Right cardiac atrium (tissue), 5 donors: ENCODE measurements at regions not wholly inside any gene's neighbourhood (a gene's known extent, or its start where the extent isn't known, plus 50 kb on each side); places are given as distances from the start of the nearest gene placed in this dataset.
A peak's percentile ranks its signal among the peaks of the same experiment; 100 is the strongest.

Source experiments
- ATAC-seq, 2 donors: fragments of 200-7000 bp; cut with Tn5 transposase; one replicate each; pipeline versions ENCODE4 v1.8.0 to v1.9.1; 2020; ENCODE audit warnings: moderate library complexity in 2 of 2, mild to moderate bottlenecking in 1 of 2
- DNase-seq, 3 donors: peaks; one replicate each; pipeline ENCODE4 v3.0.0-alpha.2; 2020
- H3K27ac ChIP-seq: one replicate; pipeline ENCODE4 v1.5.1; 2013; ENCODE audit warnings: mild to moderate bottlenecking, low read length, control low read depth, moderate library complexity
- H3K27me3 ChIP-seq: one replicate; pipeline ENCODE4 v1.6.1; 2013; ENCODE audit not compliant: control insufficient read depth, insufficient read depth
- H3K4me1 ChIP-seq: one replicate; pipeline ENCODE4 v1.6.1; 2013; ENCODE audit warnings: low read length; ENCODE audit not compliant: control insufficient read depth, insufficient read depth
- H3K4me3 ChIP-seq: one replicate; pipeline ENCODE4 v1.5.1; 2013; ENCODE audit warnings: low read length, control low read depth
- H3K9me3 ChIP-seq: one replicate; pipeline ENCODE4 v1.6.1; 2013; ENCODE audit warnings: low read length; ENCODE audit not compliant: control insufficient read depth
- WGBS: extraction: QIAGEN DNeasy Blood & Tissue Kit; methylation state at CpG from one replicate; pipeline ENCODE4 v1.1.7; 2013; 5-methylcytosine and 5-hydroxymethylcytosine counted together
- intact Hi-C, 4 donors: fragments of 100-400 bp; cut with DNase I; formaldehyde crosslinking; loops; one replicate each; pipeline versions ENCODE4 v1.11.0 to v1.14.0; 2022 to 2023
- donor health status: healthy with polysubstance abuse.
- donor health status: DM: no; HTN: yes; CAD: no.
- donor health status: DM: no; HTN: no; CAD: no.
- donor health status: DM: no; HTN: yes; CAD: no; lungs with severe emphysema.
- donor health status: DM: yes; HTN: yes; CAD: no.

- Histone ChIP-seq H3K4me1 (peaks cover 21% of the 10 kb centered on the region), H3K27ac (peak overlapping the region; percentile 85), H3K9me3 (no peaks in the 10 kb centered on the region), H3K4me3 (no peak overlapping the region), H3K27me3 (no peaks in the 10 kb centered on the region)
- 35% methylated on average over 10 of the region's 10 CpGs for whole genome bisulfite sequencing
- intact Hi-C loops = loop anchor here in 1 of 4 donors (10.0 kb wide), 1 partner anchor 253 kb away; no protein-coding TSS in a partner anchor
- peak; percentile 76 to 89 for ATAC-seq
- peak in 2 of 3 donors; percentile 35 to 66 for DNase-seq
Observed at GRCh38 chr3:124277144-124277890, 285.4 kb upstream of the ROPN1 start.

GRCh38 chr3:124281453-124282316, 289.8 kb upstream of the ROPN1 start:
- peak; percentile 65 to 70 for ATAC-seq
- 57% methylated on average over 6 of the region's 6 CpGs for WGBS
- Histone ChIP-seq H3K4me3 (no peak overlapping the region), H3K27ac (no peak overlapping the region), H3K9me3 (no peaks in the 10 kb centered on the region), H3K4me1 (peaks cover 6% of the 10 kb centered on the region), H3K27me3 (no peaks in the 10 kb centered on the region)
- intact Hi-C loops = loop anchor here in 3 of 4 donors (2.0 to 10.0 kb wide), 4 partner anchors 197 to 267 kb away; no protein-coding TSS in a partner anchor
- DNase-seq = no peak

DNA sequence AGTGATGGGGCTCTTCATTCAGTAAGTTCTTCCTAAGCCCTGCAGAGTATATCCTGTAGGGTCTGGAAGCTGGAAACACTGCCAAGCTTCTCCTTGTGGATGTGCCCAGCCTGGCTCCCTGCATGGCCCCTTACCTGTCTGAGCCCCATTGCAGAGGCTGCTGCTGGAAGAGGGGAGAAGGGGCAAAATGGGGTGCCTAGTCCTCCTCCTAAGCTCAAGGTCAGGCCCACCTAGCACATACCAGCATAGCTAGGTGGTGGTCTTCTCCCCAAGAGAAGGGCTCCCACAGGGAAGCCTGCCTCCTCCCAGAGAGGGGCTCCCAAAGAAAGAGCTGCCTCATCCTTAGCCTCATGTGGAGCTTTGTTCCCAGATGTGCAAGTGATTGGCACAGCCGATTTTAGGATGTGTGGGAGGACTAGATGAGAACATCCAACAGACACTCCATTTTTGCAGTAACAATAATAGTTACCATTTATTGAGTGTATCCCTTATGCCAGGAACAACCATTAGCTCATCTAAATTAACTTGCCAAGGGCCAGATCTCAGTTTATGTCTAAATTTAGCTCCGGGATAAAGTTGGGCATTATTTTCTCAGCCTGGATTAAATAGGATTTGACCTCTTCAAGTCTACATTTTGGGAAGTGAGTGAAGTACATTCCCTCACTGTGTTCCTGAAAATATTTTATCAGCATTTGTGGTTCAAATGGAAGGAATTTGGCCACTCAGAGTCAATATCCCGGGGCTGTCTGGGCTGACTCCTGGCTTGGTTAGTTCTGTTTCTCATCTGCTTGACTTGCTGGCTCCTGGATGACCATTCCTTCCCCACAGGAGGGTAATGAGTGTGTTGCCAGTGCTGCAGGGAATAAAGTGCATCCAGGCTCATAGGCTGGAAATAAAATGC, 291.1 kb upstream of the ROPN1 start:
- no peaks in the 10 kb centered on the region for H3K27me3 ChIP-seq
- 34% methylated on average over 3 of the region's 3 CpGs for WGBS
- H3K9me3 ChIP-seq = no peaks in the 10 kb centered on the region
- no peak for DNase-seq
- H3K4me3 ChIP-seq = no peak overlapping the region
- peak; percentile 26 to 60 for ATAC-seq
- no peak overlapping the region for H3K27ac ChIP-seq
- peaks cover under 1% of the 10 kb centered on the region for H3K4me1 ChIP-seq
- intact Hi-C loops = loop anchor here in 3 of 4 donors (5.0 to 10.0 kb wide), 3 partner anchors 198 to 268 kb away; no protein-coding TSS in a partner anchor

DNA sequence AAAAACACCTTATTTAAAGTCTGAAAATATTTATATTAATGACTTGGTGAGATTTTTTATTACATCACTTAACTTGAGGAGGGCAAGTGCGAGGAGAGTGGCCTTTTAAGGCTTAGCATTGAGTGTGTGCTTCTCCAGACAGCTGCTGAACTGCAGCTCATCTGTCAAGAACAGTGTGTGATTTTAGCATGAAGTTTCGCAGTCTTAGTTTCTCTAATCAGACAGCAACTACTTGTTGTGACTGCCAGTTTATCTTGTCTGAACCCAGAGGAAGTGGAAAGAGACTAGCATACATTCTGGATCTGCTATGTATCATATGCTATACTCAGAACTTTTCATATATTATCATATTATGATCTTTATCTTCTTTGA, 291.7 kb upstream of the ROPN1 start:
- intact Hi-C loops = loop anchor here in 3 of 4 donors (5.0 to 10.0 kb wide), 3 partner anchors 199 to 269 kb away; no protein-coding TSS in a partner anchor
- no peaks in the 10 kb centered on the region for H3K4me1 ChIP-seq
- H3K9me3 ChIP-seq = no peaks in the 10 kb centered on the region
- DNase-seq (no peak), ATAC-seq (no peak)
- no peak overlapping the region for H3K4me3 ChIP-seq
- H3K27ac ChIP-seq = no peak overlapping the region
- no peaks in the 10 kb centered on the region for H3K27me3 ChIP-seq
- 51% methylated on average over 2 of the region's 2 CpGs for whole genome bisulfite sequencing

GRCh38 chr3:124288996-124289395, 297.1 kb upstream of the ROPN1 start:
- no peaks in the 10 kb centered on the region for H3K27me3 ChIP-seq
- DNase-seq (no peak), ATAC-seq (no peak)
- H3K27ac ChIP-seq = no peak overlapping the region
- no peak overlapping the region for H3K4me3 ChIP-seq
- intact Hi-C loops = loop anchor here in 2 of 4 donors (10.0 kb wide), 2 partner anchors 204 to 274 kb away; no protein-coding TSS in a partner anchor
- H3K9me3 ChIP-seq = no peaks in the 10 kb centered on the region
- no peaks in the 10 kb centered on the region for H3K4me1 ChIP-seq

- 89% methylated on average over 2 of the region's 2 CpGs for WGBS
- no peaks in the 10 kb centered on the region for H3K27me3 ChIP-seq
- H3K4me3 ChIP-seq = no peak overlapping the region
- H3K27ac ChIP-seq = no peak overlapping the region
- ATAC-seq (no peak), DNase-seq (no peak)
- intact Hi-C loops = no loop called here
- H3K4me1 ChIP-seq = no peaks in the 10 kb centered on the region
- no peaks in the 10 kb centered on the region for H3K9me3 ChIP-seq
Observed at GRCh38 chr3:124291008-124291407, 299.1 kb upstream of the ROPN1 start.

- Histone ChIP-seq H3K27me3 (no peaks in the 10 kb centered on the region), H3K4me1 (no peaks in the 10 kb centered on the region), H3K4me3 (no peak overlapping the region), H3K27ac (no peak overlapping the region), H3K9me3 (no peaks in the 10 kb centered on the region)
- ATAC-seq (no peak), DNase-seq (no peak)
- WGBS = 99% methylated on average over 4 of the region's 4 CpGs
- intact Hi-C loops = no loop called here
Observed at GRCh38 chr3:124292329-124292728, 300.4 kb upstream of the ROPN1 start.

DNA sequence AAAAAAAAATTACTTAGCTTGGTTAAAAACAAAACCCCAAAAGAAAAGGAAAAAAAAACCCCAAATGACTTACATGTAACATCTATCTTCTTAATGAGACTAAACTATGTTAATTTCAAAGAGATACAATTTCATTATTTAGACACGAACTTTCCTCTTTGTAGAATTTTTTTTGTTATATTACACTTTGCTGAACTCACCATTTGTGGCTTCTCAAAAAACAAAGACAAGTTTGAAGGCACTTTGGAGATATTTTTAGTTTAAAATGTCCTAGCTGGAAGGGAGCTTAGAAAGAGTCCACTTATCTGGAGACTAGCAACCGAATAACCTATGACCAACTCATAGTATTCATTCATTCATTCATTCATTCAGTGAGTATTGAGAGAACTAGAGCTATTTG, 301.7 kb upstream of the ROPN1 start:
- Histone ChIP-seq H3K4me3 (no peak overlapping the region), H3K27ac (no peak overlapping the region), H3K9me3 (no peaks in the 10 kb centered on the region), H3K4me1 (peaks cover under 1% of the 10 kb centered on the region), H3K27me3 (no peaks in the 10 kb centered on the region)
- WGBS = 65% methylated on average over 2 of the region's 2 CpGs
- DNase-seq (no peak), ATAC-seq (no peak)
- intact Hi-C loops = no loop called here

GRCh38 chr3:124295362-124295761, 303.4 kb upstream of the ROPN1 start:
- ATAC-seq (no peak), DNase-seq (no peak)
- no peak overlapping the region for H3K4me3 ChIP-seq
- H3K4me1 ChIP-seq = peaks cover 5% of the 10 kb centered on the region
- H3K27ac ChIP-seq = no peak overlapping the region
- no peaks in the 10 kb centered on the region for H3K9me3 ChIP-seq
- 91% methylated on average over 3 of the region's 3 CpGs for WGBS
- intact Hi-C loops = no loop called here
- H3K27me3 ChIP-seq = no peaks in the 10 kb centered on the region

- intact Hi-C loops = no loop called here
- H3K4me1 ChIP-seq = peaks cover 5% of the 10 kb centered on the region
- ATAC-seq = no peak
Observed at GRCh38 chr3:124296406-124296805, 304.5 kb upstream of the ROPN1 start.

More at GRCh38 chr3:124296406-124296805, 304.5 kb upstream of the ROPN1 start:
- DNase-seq = no peak
- no peak overlapping the region for H3K27ac ChIP-seq
- H3K27me3 ChIP-seq = no peaks in the 10 kb centered on the region
- H3K4me3 ChIP-seq = no peak overlapping the region
- H3K9me3 ChIP-seq = no peaks in the 10 kb centered on the region
- WGBS = 89% methylated on average over 7 of the region's 7 CpGs
